B cell (primary cell): ENCODE measurements at regions not wholly inside any gene's neighbourhood (a gene's known extent, or its start where the extent isn't known, plus 50 kb on each side); places are given as distances from the start of the nearest gene placed in this dataset.

Experiments
- ATAC-seq: fragments of 200-7000 bp; cut with Tn5 transposase; one replicate; pipeline ENCODE4 v1.10.0; 2021; ENCODE audit warnings: low read depth, mild to moderate bottlenecking, moderate number of reproducible peaks, moderate library complexity
- CTCF ChIA-PET: fragments of 350-600 bp; sonication (Branson Sonifier 250); formaldehyde crosslinking; loops from one replicate; lab custom pipeline; 2021; ENCODE audit warnings: antibody characterized with exemption, inconsistent platforms; lab: Charles Lee
- POLR2A ChIA-PET: fragments of 350-600 bp; sonication (Branson Sonifier 250); formaldehyde crosslinking; loops from one replicate; lab custom pipeline; 2021; ENCODE audit warnings: antibody characterized with exemption; lab: Charles Lee
- DNase-seq: peaks from one replicate; pipeline ENCODE4 v3.0.0; 2013
- H2AFZ ChIP-seq: 2 replicates; pipeline ENCODE4 v1.6.1; 2012; ENCODE audit warnings: mild to moderate bottlenecking, low read depth, low read length; ENCODE audit not compliant: insufficient read depth, poor library complexity, severe bottlenecking
- H3K27ac ChIP-seq, 2 donors: 1 replicate in 1 of 2; 2 replicates in 1 of 2; pipeline ENCODE4 v1.5.1; 2012 to 2013; ENCODE audit warnings: low read length in 2 of 2, mild to moderate bottlenecking in 2 of 2, moderate library complexity in 1 of 2
- H3K27me3 ChIP-seq, 4 experiments: fragments of 200-600 bp in 1 of 4; sonication (generic) in 1 of 4; replicated peaks in 1 of 4; 1 replicate in 2 of 4; 2 replicates in 2 of 4; pipeline versions ENCODE4 v1.6.1 to v1.7.0; 2013 to 2016; ENCODE audit warnings: low read length in 3 of 4, mild to moderate bottlenecking in 2 of 4, mixed read lengths in 1 of 4, moderate library complexity in 1 of 4; ENCODE audit not compliant: insufficient read depth in 4 of 4, control insufficient read depth in 3 of 4; ENCODE audit errors: control extremely low read depth in 1 of 4
- H3K36me3 ChIP-seq, 2 experiments: replicated peaks in 1 of 2; 1 replicate in 1 of 2; 2 replicates in 1 of 2; pipeline versions ENCODE4 v1.6.1 to v1.7.1; 2013; ENCODE audit warnings: low read length in 1 of 2; ENCODE audit not compliant: insufficient read depth in 2 of 2, control insufficient read depth in 1 of 2; ENCODE audit errors: control extremely low read depth in 1 of 2, extremely low read depth in 1 of 2
- H3K4me1 ChIP-seq, 2 donors: fragments of 200-600 bp in 1 of 2; sonication (generic) in 1 of 2; 1 replicate in 1 of 2; 2 replicates in 1 of 2; pipeline versions ENCODE4 v1.5.1 to v1.6.1; 2013 to 2017; ENCODE audit warnings: low read length in 2 of 2; ENCODE audit not compliant: control insufficient read depth in 2 of 2, insufficient read depth in 2 of 2
- H3K4me2 ChIP-seq: replicated peaks from 2 replicates; pipeline ENCODE3; 2012; ENCODE audit warnings: mild to moderate bottlenecking, low read depth, low read length; ENCODE audit not compliant: poor library complexity, severe bottlenecking
- H3K4me3 ChIP-seq, 5 experiments: fragments of 200-600 bp in 1 of 5; sonication (generic) in 1 of 5; 1 replicate in 3 of 5; 2 replicates in 2 of 5; pipeline versions ENCODE4 v1.5.1 to v1.7.0; 2011 to 2016; ENCODE audit warnings: low read length in 4 of 5, mild to moderate bottlenecking in 4 of 5, low read depth in 2 of 5, control low read depth in 1 of 5, moderate library complexity in 1 of 5; ENCODE audit not compliant: insufficient read depth in 1 of 5; ENCODE audit errors: control extremely low read depth in 1 of 5, extremely low read depth in 1 of 5
- H3K79me2 ChIP-seq: fragments of 200-600 bp; sonication (generic); one replicate; pipeline ENCODE4 v1.6.0; 2016; ENCODE audit warnings: low read length; ENCODE audit not compliant: control insufficient read depth, insufficient read depth
- H3K9ac ChIP-seq: fragments of 200-600 bp; sonication (generic); 2 replicates; pipeline ENCODE4 v1.6.1; 2017; ENCODE audit warnings: mild to moderate bottlenecking, low read length, moderate library complexity
- H3K9me3 ChIP-seq, 3 donors: one replicate each; pipeline versions ENCODE4 v1.6.1 to v1.7.1; 2013; ENCODE audit warnings: low read length in 2 of 3; ENCODE audit not compliant: control insufficient read depth in 2 of 3, insufficient read depth in 1 of 3; ENCODE audit errors: control extremely low read depth in 1 of 3
- H4K20me1 ChIP-seq: 2 replicates; pipeline ENCODE4 v1.6.0; 2012; ENCODE audit warnings: mild to moderate bottlenecking, low read length; ENCODE audit not compliant: insufficient read depth, control insufficient read depth, poor library complexity, severe bottlenecking
- H3K27ac Mint-ChIP-seq: one replicate; pipeline ENCODE4 v1.8.0; 2021; ENCODE audit warnings: mixed read lengths
- H3K27me3 Mint-ChIP-seq: one replicate; pipeline ENCODE4 v1.8.0; 2021; ENCODE audit warnings: mixed read lengths
- H3K4me1 Mint-ChIP-seq: one replicate; pipeline ENCODE4 v1.8.0; 2021; ENCODE audit warnings: mixed read lengths
- H3K4me3 Mint-ChIP-seq: one replicate; pipeline ENCODE4 v1.8.0; 2021; ENCODE audit warnings: mixed read lengths
- H3K9me3 Mint-ChIP-seq: one replicate; pipeline ENCODE4 v1.8.0; 2022; ENCODE audit warnings: mixed read lengths; ENCODE audit not compliant: insufficient read depth
- CTCF ChIP-seq: fragments of 200-600 bp; IDR thresholded peaks from one replicate; pipeline ENCODE4 v1.8.0; 2022; ENCODE audit warnings: antibody characterized with exemption, mild to moderate bottlenecking
- EZH2 ChIP-seq: IDR thresholded peaks from 2 replicates; pipeline ENCODE4 v1.6.1; 2012; ENCODE audit warnings: borderline replicate concordance, low read depth, mild to moderate bottlenecking, moderate library complexity, low read length; ENCODE audit not compliant: insufficient read depth, poor library complexity, severe bottlenecking
- WGBS: methylation state at CpG from one replicate; pipeline ENCODE4 v1.1.5; 2013; ENCODE audit warnings: missing lambda C conversion rate; ENCODE audit not compliant: insufficient coverage; 5-methylcytosine and 5-hydroxymethylcytosine counted together
- intact Hi-C: fragments of 100-400 bp; cut with micrococcal nuclease; formaldehyde crosslinking; loops from one replicate; pipeline ENCODE4 v1.10.0; 2022

DNA sequence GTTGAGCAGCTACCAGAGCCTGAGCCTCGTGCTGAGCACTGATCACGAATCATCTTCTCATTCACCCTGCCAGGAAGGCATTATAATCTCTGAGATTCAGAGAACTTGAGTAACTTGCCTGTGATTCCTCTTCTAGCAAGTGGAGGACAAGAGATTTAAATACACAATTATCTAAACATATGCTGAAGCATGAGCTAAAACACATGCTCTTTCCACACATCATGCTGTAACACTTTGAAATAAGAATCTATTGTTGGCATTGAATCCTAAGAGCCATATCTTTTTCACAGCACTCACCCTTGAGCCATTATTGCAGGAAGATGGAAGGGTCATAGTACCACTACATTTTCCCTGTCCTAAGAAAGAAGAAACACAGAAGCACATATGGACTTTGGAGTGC, 722.5 kb upstream of the API5 start:
- POLR2A ChIA-PET, result no interaction called here
- no peaks in the 10 kb centered on the region for H3K4me1 Mint-ChIP-seq
- H3K27me3 Mint-ChIP-seq, result no peaks in the 10 kb centered on the region

DNA sequence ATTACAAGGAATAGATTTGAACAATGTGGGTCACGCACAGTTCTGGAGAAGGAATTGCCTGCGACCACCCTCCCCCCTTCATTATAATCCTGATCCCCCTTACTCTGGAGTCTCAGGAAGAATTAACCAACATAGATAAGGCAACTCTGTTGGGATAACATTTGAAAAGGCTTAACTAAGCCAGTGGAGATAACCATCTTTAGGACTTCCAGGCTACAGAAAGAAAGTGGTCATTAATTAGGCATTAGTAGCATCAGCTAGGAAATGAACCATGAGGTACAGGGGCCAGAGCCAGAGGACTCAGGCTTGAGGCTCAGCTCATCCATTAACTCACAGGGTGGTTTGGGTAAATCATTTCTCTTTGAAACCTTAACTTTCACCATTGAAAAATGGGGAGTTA, 720.0 kb upstream of the API5 start:
- Histone ChIP-seq H2AFZ (no peak overlapping the region), H3K36me3 (no peaks in the 10 kb centered on the region), H3K4me3 (no peak overlapping the region), H3K4me2 (no peak overlapping the region), H3K4me1 (no peaks in the 10 kb centered on the region), H3K9me3 (no peaks in the 10 kb centered on the region), H4K20me1 (no peaks in the 10 kb centered on the region), H3K27ac (no peak overlapping the region), H3K27me3 (no peaks in the 10 kb centered on the region), H3K79me2 (no peaks in the 10 kb centered on the region), H3K9ac (no peak overlapping the region)
- H3K4me3 Mint-ChIP-seq, result no peak overlapping the region
- intact Hi-C loops, result no loop called here
- H3K27me3 Mint-ChIP-seq, result no peaks in the 10 kb centered on the region
- no peaks in the 10 kb centered on the region for H3K4me1 Mint-ChIP-seq
- TF ChIP-seq CTCF (no peak), EZH2 (no peak)
- ChIA-PET CTCF (no interaction called here), POLR2A (no interaction called here)
- ATAC-seq (no peak), DNase-seq (no peak)
- H3K9me3 Mint-ChIP-seq, result peaks cover 2% of the 10 kb centered on the region
- H3K27ac Mint-ChIP-seq, result no peak overlapping the region
- WGBS, result no CpG with 5 or more reads among the region's 2 CpGs

More for the DNA sequence above, 722.5 kb upstream of the API5 start:
- no peaks in the 10 kb centered on the region for H3K9me3 ChIP-seq
- H3K4me1 ChIP-seq, result no peaks in the 10 kb centered on the region
- no peak overlapping the region for H3K27ac ChIP-seq
- Mint-ChIP-seq H3K4me3 (no peak overlapping the region), H3K27ac (no peak overlapping the region), H3K9me3 (peaks cover 2% of the 10 kb centered on the region)
- ATAC-seq (no peak), DNase-seq (no peak)
- H3K79me2 ChIP-seq, result no peaks in the 10 kb centered on the region
- H3K27me3 ChIP-seq, result no peaks in the 10 kb centered on the region
- no peak overlapping the region for H2AFZ ChIP-seq
- WGBS, result 60% methylated on average over 2 of the region's 2 CpGs
- H3K36me3 ChIP-seq, result no peaks in the 10 kb centered on the region
- no peak overlapping the region for H3K9ac ChIP-seq
- H4K20me1 ChIP-seq, result no peaks in the 10 kb centered on the region
- TF ChIP-seq EZH2 (no peak), CTCF (no peak)
- no peak overlapping the region for H3K4me2 ChIP-seq
- intact Hi-C loops, result no loop called here
- H3K4me3 ChIP-seq, result no peak overlapping the region
- CTCF ChIA-PET, result no interaction called here
